HG03439 (cell line): ENCODE measurements at regions not wholly inside any gene's neighbourhood (a gene's known extent, or its start where the extent isn't known, plus 50 kb on each side); places are given as distances from the start of the nearest gene placed in this dataset.
"Not testable (repeated sequence)": the region's sequence is repeated elsewhere in the genome, so short reads cannot be mapped to it uniquely, and the experiment has no call there.

Source experiments
- ATAC-seq: cut with Tn5 transposase; IDR thresholded peaks from one replicate; pipeline ENCODE4 v1.9.1; 2021; ENCODE audit warnings: mild to moderate bottlenecking, moderate library complexity; ENCODE audit not compliant: unreplicated experiment

GRCh38 chr3:33919312-33920120 is 121.1 kb downstream of the PDCD6IP start:
- no peak for ATAC-seq

DNA sequence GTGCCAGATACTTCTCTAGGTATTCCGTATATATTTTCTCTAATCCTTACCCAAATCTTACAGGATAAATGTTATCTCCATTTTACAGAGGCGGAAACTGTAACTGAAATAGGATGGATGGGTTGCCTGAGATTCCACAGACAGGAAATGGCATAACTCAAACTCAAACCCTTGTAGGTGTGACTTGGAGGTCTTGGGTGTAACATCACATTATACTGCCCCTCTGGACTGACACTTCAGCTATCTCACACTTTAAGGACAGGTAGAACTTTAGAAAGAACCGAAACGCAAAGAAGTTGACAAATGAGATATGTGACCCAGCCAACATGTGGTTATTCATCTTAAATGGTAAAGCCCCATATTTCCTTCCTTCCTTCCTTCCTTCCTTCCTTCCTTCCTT is 122.1 kb downstream of the PDCD6IP start:
- no peak for ATAC-seq

- ATAC-seq, result no peak
Measured at GRCh38 chr3:33921608-33922007, 123.2 kb downstream of the PDCD6IP start.

DNA sequence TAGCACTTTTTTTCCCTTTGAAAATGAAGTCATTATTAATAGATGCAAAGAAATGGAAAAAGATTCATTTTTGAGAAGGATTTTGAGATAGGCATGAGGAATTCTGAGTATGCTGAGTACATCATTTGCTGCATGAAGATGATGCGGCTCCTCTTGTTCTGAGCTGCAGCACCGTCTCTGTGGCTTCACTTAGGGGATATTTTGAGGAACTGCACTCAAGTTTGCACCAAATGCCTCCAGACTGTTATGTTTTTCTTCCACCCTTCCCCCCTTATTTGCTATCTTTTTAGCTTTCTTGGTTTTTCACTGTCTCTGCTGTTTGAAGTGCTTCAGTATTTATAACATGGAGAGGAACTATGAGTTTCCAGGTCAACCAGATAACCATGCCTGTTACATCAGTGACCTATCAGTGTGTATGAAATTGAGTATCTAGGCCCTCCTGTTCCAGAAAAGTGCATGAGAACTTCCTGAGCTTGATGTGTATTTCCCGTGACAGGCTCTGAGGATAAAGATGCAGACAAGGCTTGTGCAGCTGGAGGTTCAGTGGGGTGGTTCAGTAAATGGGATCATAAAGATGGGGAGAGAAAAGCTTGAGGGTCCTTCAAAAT is 128.7 kb downstream of the PDCD6IP start:
- ATAC-seq, result no peak

DNA sequence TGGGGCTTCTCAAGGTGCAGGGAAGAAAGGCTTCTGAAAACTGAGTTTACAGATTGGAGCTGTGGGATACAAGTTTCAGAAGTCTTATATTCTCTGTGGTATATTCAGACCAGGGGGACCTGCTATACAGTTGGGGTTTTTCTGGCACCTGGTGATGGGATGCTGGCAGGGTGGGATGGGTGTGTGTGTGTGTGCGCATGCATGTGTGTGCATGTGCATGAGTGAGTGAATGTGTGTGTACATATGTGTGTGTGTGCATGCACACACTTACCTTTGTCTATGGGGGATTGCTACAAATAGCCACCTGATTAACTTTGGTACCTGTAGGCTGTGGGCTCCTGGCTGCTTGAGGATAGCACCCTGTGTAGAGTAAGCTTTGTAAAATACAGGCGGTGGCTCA is 131.4 kb downstream of the PDCD6IP start:
- ATAC-seq, result no peak

- no peak for ATAC-seq
Measured at GRCh38 chr3:33931512-33931911, 133.1 kb downstream of the PDCD6IP start.

DNA sequence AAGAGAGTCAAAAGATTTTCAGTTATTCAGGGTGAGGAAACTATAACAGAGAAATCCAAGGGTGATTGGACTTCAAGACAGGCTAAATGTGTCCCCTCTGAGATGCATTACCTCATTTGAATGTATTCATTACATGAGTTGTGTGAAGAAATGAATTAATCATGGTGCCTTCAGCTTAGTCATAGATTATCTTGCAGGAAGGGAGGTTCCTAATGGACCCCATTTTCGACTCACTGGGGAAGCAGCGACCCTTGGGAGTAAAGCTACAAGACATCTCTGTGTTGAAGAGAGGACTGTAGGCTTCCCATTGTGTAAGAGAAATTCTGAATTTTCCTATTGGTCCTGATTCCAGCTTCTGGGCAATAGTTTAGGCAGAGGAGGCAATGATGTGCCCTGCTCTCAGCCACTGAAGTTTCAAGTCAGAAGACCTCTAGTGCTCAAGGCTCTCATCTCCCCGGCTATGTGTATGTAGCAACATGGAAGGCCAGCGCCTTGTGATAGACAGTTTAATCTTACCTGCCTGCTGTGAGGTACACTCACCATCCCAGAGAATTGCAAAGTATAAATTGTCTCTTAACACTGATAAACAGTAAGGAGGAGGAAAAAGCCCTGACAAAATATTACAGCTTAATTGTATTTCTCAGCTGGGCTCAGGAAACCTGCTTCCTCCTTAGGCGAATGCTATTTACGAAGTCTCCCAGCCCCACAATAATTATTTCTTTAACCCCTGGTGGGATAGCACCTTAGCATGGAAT is 133.8 kb downstream of the PDCD6IP start:
- ATAC-seq, result no peak

DNA sequence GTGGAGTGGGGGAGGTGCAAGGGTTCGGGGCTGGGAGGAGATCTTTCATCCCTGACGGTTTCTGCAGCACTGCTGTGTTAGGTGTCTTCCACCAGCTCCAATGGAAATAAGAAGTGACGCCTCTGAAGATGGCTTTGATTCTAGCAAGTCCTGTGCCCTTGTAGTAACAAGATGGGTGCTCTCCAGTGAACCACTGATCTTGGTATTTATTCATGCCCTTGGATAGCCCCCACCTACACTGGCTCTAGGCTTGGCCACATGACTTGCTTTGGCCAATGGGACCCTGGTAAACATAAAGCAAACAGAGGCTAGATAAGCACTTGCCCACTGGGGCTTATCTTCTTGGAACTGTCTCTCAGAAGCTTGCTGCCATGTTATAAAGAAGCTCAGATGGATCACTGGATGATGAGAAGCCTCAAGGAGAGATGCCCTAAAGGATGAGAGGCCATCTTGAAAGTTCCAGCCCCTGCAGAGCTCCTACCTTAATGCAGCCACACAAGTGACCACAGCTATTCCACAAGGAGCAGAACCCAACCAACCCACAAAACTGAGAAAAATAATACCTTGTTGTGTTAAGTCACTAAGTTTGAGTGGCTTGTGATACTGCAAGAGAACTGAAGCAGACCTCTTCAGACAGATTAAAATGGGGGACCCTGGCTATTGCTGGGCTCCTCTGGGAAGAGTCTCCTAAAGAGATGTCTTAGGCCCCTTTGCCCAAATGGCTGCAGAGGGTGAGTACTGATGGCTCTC is 137.9 kb downstream of the PDCD6IP start:
- ATAC-seq, result no peak

DNA sequence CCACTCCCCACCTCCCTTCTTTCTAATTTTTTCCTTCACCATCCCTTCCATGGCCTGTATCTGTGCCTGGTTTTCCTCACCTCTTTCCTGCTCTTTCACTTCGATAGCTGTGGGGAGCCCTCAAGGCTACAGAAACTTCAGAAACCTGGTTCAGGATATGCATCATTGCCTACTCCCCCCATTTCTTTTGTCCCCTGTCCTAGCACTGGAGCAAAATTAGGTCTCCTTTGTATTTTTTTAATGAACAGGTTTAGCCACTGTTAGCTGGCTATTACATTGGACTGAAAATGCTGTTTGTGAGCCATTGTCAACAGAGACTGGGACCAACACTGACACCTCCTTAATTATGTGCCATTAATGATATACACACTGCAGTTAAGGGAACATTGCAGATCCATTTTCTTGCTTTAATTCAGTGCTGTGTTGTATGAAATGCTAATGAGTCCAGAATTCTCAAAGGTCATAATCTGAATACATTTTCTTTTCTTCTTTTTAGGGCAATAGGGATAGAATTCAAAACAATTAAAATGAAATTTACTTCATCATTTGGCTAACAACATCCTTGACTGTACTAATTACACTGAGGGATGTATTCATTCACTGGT is 138.6 kb downstream of the PDCD6IP start:
- no peak for ATAC-seq

- ATAC-seq, result no peak
Measured at GRCh38 chr3:33937628-33938027, 139.2 kb downstream of the PDCD6IP start.

DNA sequence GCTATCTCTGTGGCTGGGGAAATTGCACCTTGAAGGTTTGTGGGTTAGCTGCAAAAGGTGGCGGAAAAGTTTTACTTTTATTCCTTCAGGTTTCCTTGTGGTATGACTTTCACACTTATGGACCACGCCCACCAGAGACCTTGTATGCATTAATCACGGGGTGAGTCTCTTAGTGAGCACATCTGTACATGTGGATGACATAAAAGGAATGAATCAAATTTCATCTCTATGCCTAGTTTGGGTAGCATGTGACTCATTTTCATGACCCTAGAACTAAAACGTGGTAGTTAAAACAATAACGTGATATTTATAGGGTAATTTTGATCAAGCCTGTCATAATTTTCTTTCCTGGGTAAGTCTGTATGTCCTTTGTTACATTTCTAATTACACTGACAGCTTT is 141.7 kb downstream of the PDCD6IP start:
- ATAC-seq, result no peak

GRCh38 chr3:33940736-33941135 is 142.3 kb downstream of the PDCD6IP start:
- no peak for ATAC-seq

DNA sequence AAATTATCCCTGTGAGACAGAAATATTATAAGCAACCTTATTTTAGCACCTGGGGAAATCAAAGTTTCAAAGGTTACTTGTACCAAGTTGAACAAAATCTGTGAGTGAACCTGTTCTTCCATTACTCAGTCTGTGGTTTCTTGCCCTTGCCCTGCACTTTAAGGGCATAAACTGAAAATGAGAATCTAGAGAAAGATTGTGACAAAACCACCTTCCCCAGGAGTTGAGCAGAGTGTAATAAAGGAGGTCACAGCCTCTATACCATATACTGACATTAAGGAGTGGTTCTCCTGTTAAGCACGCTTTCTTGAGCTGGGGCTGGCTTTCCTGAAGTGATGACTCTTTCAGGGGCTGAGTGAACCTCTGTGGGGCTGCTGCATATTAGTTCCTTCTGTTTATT is 143.4 kb downstream of the PDCD6IP start:
- ATAC-seq, result no peak

- no peak for ATAC-seq
Measured at GRCh38 chr3:33942483-33943150, 144.2 kb downstream of the PDCD6IP start.

GRCh38 chr3:33943277-33943676 is 144.8 kb downstream of the PDCD6IP start:
- ATAC-seq, result no peak

DNA sequence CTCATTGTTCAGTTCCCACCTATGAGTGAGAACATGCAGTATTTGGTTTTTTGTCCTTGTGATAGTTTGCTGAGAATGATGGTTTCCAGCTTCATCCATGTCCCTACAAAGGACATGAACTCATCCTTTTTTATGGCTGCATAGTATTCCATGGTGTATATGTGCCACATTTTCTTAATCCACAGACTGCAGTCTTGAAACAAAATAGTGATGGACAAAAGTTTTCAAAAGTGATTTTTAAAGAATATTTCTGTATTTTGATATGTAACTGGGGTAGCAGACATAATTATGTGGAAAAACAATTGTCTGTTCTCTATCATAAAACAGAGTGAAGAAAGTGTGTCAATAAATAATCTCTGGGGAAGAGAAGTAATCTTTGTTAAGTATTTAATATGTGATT is 148.2 kb downstream of the PDCD6IP start:
- not testable (repeated sequence) for ATAC-seq

GRCh38 chr3:33947272-33948195 is 149.1 kb downstream of the PDCD6IP start:
- no peak for ATAC-seq

DNA sequence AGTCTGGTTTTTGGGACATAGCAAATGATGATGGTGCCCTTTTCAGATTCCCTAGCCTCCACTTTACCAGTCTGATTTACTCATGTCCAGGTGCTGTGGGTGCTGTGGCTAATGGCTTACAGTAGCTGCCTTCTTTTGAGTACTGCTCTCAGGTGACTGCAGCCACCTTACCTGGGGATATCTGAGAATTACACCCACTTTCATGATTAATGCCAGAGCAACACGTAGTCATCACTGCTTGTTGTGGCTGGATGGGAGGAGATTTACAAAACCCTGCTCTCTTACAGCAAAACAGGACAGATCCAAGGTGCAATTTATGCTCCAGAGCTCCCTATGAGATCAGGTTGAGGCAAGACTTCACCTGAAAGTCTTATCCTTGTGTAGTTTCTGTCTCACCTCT is 150.6 kb downstream of the PDCD6IP start:
- no peak for ATAC-seq

DNA sequence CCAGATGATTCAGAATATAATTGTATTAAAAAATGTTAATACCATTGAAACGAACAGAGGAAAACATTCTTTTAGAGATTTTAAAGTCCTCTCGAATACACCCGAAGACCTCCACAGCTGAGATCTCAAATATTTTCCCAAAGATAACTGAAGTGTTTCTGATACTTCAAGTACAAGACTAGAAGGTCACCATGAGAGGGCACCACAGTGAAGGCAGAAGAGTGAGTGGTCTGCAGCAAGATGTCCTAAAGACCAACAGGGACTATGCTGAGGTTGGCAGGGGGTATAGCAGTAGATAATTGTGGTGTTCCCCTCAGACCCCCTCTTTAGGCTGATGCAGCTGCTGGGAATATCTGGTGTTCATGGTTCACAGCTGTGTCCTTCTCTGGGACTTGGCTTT is 156.5 kb downstream of the PDCD6IP start:
- ATAC-seq, result no peak
